ENCODE measurements at regions not wholly inside any gene's neighbourhood (a gene's known extent, or its start where the extent isn't known, plus 50 kb on each side); places are given as distances from the start of the nearest gene placed in this dataset.

- no peak for DNase-seq
Measured at GRCh38 chr11:27757953-27758352, 57.7 kb upstream of the BDNF start.

GRCh38 chr11:27754035-27755017 is 54.1 kb upstream of the BDNF start:
- no peak for DNase-seq

Data from NCI-H2171 treated with DMSO at 0.1 percent for 48 hours (cell line).